ENCODE measurements at regions not wholly inside any gene's neighbourhood (a gene's known extent, or its start where the extent isn't known, plus 50 kb on each side); places are given as distances from the start of the nearest gene placed in this dataset.

- no peak for DNase-seq
Observed at GRCh38 chr6:132937466-132937906, 123.1 kb downstream of the RPS12 start.

- no peak for DNase-seq
Observed at GRCh38 chr6:132948889-132949288, 134.5 kb downstream of the RPS12 start.

GRCh38 chr6:132950566-132950965, 136.2 kb downstream of the RPS12 start:
- no peak for DNase-seq

GRCh38 chr6:132952031-132952867, 137.9 kb downstream of the RPS12 start:
- DNase-seq: no peak

- DNase-seq: no peak
Observed at GRCh38 chr6:132952986-132953385, 138.6 kb downstream of the RPS12 start.

- no peak for DNase-seq
Observed at GRCh38 chr6:132954222-132954621, 139.9 kb downstream of the RPS12 start.

GRCh38 chr6:132954936-132955335, 140.6 kb downstream of the RPS12 start:
- no peak for DNase-seq

- no peak for DNase-seq
Observed at GRCh38 chr6:132959639-132960326, 145.4 kb downstream of the RPS12 start.

- no peak for DNase-seq
Observed at GRCh38 chr6:132960720-132961119, 146.4 kb downstream of the RPS12 start.

- no peak for DNase-seq
Observed at GRCh38 chr6:132961122-132961521, 146.8 kb downstream of the RPS12 start.

- DNase-seq: no peak
Observed at GRCh38 chr6:132961610-132962009, 147.2 kb downstream of the RPS12 start.

GRCh38 chr6:132962936-132963868, 148.8 kb downstream of the RPS12 start:
- peak; percentile 27 to 28 for DNase-seq

- no peak for DNase-seq
Observed at GRCh38 chr6:132964101-132964867, 149.9 kb downstream of the RPS12 start.

GRCh38 chr6:132964868-132965382, 150.6 kb downstream of the RPS12 start:
- no peak for DNase-seq

- no peak for DNase-seq
Observed at GRCh38 chr6:132967871-132968270, 153.5 kb downstream of the RPS12 start.

GRCh38 chr6:132968419-132968950, 154.1 kb downstream of the RPS12 start:
- no peak for DNase-seq

- no peak for DNase-seq
Observed at GRCh38 chr6:132969196-132969595, 154.8 kb downstream of the RPS12 start.

GRCh38 chr6:132971676-132972075, 157.3 kb downstream of the RPS12 start:
- no peak for DNase-seq

- DNase-seq: no peak
Observed at GRCh38 chr6:132972254-132972653, 157.9 kb downstream of the RPS12 start.

- no peak for DNase-seq
Observed at GRCh38 chr6:132972971-132973370, 158.6 kb downstream of the RPS12 start.

- DNase-seq: no peak
Observed at GRCh38 chr6:132973514-132973993, 159.2 kb downstream of the RPS12 start.

- no peak for DNase-seq
Observed at GRCh38 chr6:132974122-132974521, 159.8 kb downstream of the RPS12 start.

Measured in activated CD4-positive, alpha-beta T cell treated with anti-CD3 and anti-CD28 coated beads for 4 hours (primary cell).